Neural crest cell (in vitro differentiated cells): ENCODE measurements at regions not wholly inside any gene's neighbourhood (a gene's known extent, or its start where the extent isn't known, plus 50 kb on each side); places are given as distances from the start of the nearest gene placed in this dataset.

Experiments
- DNase-seq: peaks from one replicate; pipeline ENCODE4 v3.0.0; 2021; ENCODE audit warnings: low read depth, mixed read lengths, low spot score
- H3K27ac Mint-ChIP-seq: one replicate; pipeline ENCODE4 v1.8.0; 2021; ENCODE audit warnings: mild to moderate bottlenecking, mixed read lengths; ENCODE audit not compliant: unreplicated experiment
- H3K27me3 Mint-ChIP-seq: 2 replicates; pipeline ENCODE4 v1.8.0; 2021; ENCODE audit warnings: low read depth, mild to moderate bottlenecking, mixed read lengths
- H3K36me3 Mint-ChIP-seq: 2 replicates; pipeline ENCODE4 v1.8.0; 2021; ENCODE audit warnings: low read depth, mild to moderate bottlenecking, mixed read lengths
- H3K4me1 Mint-ChIP-seq: 2 replicates; pipeline ENCODE4 v1.8.0; 2021; ENCODE audit warnings: mixed read lengths
- H3K4me3 Mint-ChIP-seq: one replicate; pipeline ENCODE4 v1.8.0; 2021; ENCODE audit warnings: mild to moderate bottlenecking, mixed read lengths
- H3K9me3 Mint-ChIP-seq: 2 replicates; pipeline ENCODE4 v1.8.0; 2021; ENCODE audit warnings: mixed read lengths
- CTCF ChIP-seq: fragments of 200-600 bp; sonication (generic); conservative IDR thresholded peaks from 2 replicates; pipeline ENCODE4 v1.5.0; 2021; ENCODE audit warnings: antibody characterized with exemption, mild to moderate bottlenecking

- Mint-ChIP-seq H3K27me3 (no peaks in the 10 kb centered on the region), H3K27ac (no peak overlapping the region), H3K4me3 (no peak overlapping the region), H3K36me3 (no peaks in the 10 kb centered on the region), H3K9me3 (no peaks in the 10 kb centered on the region), H3K4me1 (no peaks in the 10 kb centered on the region)
- no peak for TF ChIP-seq CTCF
- DNase-seq, result no peak
These were observed 133.9 kb downstream of the RAP2B start for GRCh38 chr3:153295901-153296300.

GRCh38 chr3:153305189-153305588 is 143.2 kb downstream of the RAP2B start:
- Mint-ChIP-seq H3K4me3 (no peak overlapping the region), H3K27ac (no peak overlapping the region), H3K36me3 (no peaks in the 10 kb centered on the region), H3K9me3 (no peaks in the 10 kb centered on the region), H3K4me1 (peaks cover 4% of the 10 kb centered on the region), H3K27me3 (no peaks in the 10 kb centered on the region)
- DNase-seq, result no peak
- TF ChIP-seq CTCF, result no peak

GRCh38 chr3:153311541-153311940 is 149.5 kb downstream of the RAP2B start:
- H3K9me3 Mint-ChIP-seq, result peaks cover 2% of the 10 kb centered on the region
- H3K27me3 Mint-ChIP-seq, result no peaks in the 10 kb centered on the region
- H3K36me3 Mint-ChIP-seq, result no peaks in the 10 kb centered on the region
- DNase-seq, result no peak
- no peak overlapping the region for H3K4me3 Mint-ChIP-seq
- no peak overlapping the region for H3K27ac Mint-ChIP-seq
- H3K4me1 Mint-ChIP-seq, result no peaks in the 10 kb centered on the region
- no peak for TF ChIP-seq CTCF

- Mint-ChIP-seq H3K27ac (no peak overlapping the region), H3K36me3 (no peaks in the 10 kb centered on the region), H3K4me3 (no peak overlapping the region), H3K27me3 (no peaks in the 10 kb centered on the region), H3K9me3 (peaks cover 5% of the 10 kb centered on the region), H3K4me1 (no peaks in the 10 kb centered on the region)
- DNase-seq, result no peak
- TF ChIP-seq CTCF, result no peak
These were observed 151.4 kb downstream of the RAP2B start for GRCh38 chr3:153313302-153313965.

DNA sequence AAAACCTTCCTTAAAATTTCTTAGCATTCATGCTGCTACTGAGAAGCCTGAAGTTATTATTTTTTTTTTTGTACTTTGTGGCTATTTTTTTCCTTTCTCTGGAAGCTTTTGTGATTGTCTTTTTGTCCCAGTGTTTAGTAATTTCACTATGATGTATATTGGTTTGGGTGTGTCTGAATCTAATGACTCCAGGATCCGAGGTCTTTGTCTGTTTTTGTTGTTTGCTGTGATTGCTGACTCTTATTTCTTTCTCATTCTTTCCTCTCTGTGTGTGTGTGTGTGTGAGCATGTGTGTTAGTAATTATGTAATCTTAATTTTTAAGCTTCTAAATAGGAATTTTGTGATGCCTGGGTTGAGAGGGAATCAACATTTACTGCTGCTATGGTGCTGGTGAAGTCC is 152.0 kb downstream of the RAP2B start:
- Mint-ChIP-seq H3K4me3 (no peak overlapping the region), H3K27me3 (no peaks in the 10 kb centered on the region), H3K36me3 (no peaks in the 10 kb centered on the region), H3K9me3 (peaks cover 5% of the 10 kb centered on the region), H3K27ac (no peak overlapping the region), H3K4me1 (no peaks in the 10 kb centered on the region)
- no peak for DNase-seq
- no peak for TF ChIP-seq CTCF
